HG03520 (cell line): ENCODE measurements at regions not wholly inside any gene's neighbourhood (a gene's known extent, or its start where the extent isn't known, plus 50 kb on each side); places are given as distances from the start of the nearest gene placed in this dataset.

Experiments
- ATAC-seq: cut with Tn5 transposase; IDR thresholded peaks from one replicate; pipeline ENCODE4 v1.9.1; 2021; ENCODE audit warnings: mild to moderate bottlenecking, moderate library complexity; ENCODE audit not compliant: unreplicated experiment

DNA sequence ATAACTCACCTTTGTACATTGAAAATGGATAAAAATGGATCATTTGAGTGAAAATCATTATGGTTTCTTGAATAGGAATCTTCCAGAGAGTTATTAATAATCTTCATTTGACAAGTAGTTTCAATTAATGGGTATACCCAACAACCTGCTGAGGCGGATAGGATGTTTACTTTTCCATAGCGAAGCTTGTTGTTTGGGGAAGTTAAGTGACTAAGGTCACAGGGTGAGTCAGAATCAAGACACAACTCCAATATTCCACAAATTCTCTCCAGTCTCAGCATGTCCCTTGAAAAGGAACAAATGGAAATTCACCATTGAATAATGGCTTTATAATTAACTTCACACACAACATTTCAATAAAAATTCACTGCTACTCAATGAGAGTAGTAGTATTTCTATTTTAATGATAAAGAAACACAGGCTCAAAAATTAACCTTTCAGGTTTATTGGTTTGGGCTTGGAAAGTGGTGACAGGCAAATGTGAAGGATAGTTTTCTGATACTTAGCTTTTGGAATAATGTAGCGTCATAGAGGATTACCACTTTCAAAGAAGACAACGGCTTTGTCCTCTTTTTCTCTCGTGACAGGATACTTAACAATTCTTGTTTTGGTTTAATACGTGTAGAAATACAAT, 211.3 kb downstream of the GPD2 start:
- ATAC-seq, result no peak

- no peak for ATAC-seq
These were observed 212.3 kb downstream of the GPD2 start for GRCh38 chr2:156648522-156648921.

DNA sequence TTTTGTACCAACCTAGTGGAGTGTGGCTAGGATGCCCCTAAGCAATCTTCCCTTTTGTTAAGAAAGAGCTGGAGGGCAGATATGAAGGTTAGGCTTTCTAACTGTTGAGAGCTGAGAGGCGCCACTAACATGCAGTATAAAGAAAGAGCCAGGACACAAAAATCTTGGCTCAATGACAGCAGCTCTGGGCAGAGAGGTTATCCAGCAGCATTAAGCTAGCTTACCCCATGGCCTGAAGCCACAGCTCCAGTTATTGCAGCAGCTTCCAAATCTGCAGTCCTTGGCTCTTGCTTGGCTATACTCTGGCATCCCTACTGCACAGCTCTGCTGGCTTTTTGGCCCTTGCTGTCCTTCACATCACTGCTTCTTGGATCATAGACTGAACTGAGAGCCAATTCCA, 213.4 kb downstream of the GPD2 start:
- no peak for ATAC-seq

DNA sequence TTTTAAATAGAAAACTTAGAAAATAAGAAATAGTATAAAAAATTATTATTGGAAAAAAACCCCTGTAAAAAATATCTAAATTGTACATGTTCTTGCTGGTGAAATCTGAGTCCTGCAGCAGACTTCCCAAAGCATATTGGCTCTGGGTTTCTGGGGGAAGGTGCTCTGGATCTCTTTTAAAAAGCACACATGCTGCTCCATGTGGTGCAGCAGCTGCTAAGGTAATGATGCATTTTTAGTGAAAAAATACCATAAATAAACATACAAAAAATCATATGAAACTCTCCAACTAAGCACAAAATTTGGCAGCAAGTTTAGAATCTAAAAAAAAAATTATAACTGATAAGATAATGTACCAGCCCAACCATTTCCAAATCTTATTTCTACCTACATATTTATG, 216.5 kb downstream of the GPD2 start:
- no peak for ATAC-seq

- no peak for ATAC-seq
These were observed 217.5 kb downstream of the GPD2 start for GRCh38 chr2:156653675-156654074.

- no peak for ATAC-seq
These were observed 221.6 kb downstream of the GPD2 start for GRCh38 chr2:156657809-156658208.

- ATAC-seq, result no peak
These were observed 223.5 kb downstream of the GPD2 start for GRCh38 chr2:156659694-156660093.

DNA sequence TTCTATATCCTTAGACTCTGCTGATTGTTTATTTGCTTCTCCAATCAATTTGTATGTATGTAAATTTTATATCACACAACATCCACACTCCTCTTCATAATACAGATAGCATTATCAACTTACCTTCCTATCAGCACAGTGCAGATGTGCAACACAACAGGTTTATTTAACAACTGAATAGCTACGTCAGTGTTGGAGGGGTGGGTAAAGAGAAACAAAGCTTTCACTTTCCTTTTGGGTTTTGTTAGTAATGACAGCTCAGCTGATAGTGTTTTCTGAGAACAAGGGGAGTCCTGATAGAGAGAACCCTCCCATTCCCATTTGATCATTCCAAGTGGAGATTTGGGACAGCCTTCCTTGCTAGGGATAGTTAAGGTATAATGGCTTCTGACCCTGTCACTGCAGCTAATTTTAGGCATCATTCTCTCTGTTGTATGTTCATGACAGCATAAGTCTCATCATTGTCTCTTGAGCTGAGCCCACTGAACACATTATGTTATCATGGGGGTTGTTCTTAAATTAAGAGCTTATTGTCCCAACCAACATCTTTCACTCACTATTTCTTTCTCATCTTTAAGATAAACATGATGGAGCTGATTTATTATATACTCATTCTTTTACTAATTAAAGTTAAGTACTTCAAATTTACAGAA, 227.7 kb downstream of the GPD2 start:
- peak; percentile 82 for ATAC-seq

DNA sequence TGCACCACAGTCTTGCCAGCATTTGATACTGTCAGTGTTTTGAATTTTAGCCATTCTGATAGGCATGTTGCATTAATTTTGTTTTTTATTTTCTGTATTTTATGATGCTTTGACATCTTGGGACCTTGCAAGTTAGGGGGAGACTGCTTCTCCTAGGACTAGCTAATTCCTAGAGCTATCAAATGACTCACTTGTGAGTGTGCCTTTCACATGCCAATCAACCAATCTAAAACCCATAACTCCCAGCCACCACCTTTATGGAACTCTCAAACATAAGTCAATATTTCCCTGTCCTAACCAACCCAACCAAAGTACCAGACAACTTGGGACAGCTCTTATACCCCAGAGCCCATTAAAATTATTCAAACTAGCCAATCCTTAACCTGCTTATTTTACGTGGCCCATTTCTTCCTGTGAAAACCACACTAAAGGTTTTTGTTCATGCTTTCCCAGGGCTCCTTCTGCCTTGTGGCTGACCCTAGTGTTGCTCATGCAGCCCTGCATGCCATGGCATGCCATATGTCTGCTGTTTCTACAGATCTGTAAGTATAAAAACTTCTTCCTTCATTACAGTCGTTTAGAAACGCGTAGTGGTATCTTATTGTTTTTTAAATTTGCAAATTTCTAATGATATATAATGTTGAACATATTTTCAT, 230.1 kb downstream of the GPD2 start:
- ATAC-seq, result no peak

DNA sequence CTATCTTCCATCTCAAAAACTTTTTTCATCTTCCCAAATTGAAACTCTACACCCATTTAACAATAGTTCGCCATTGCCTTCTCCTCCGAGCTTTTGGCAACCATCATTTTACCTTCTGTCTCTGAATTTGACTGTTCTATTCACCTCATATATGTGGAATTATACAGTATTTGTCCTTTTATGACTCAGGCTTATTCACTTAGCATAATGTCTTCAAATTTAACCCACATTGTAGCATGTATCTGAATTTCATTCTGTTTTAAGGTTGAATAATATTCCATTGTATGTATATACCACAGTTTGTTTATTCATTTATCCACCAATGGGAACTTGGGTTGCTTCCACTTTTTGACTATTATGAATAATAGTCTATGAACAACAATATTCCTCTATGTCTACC, 233.9 kb downstream of the GPD2 start:
- no peak for ATAC-seq

GRCh38 chr2:156671706-156672361, 235.7 kb downstream of the GPD2 start:
- no peak for ATAC-seq

DNA sequence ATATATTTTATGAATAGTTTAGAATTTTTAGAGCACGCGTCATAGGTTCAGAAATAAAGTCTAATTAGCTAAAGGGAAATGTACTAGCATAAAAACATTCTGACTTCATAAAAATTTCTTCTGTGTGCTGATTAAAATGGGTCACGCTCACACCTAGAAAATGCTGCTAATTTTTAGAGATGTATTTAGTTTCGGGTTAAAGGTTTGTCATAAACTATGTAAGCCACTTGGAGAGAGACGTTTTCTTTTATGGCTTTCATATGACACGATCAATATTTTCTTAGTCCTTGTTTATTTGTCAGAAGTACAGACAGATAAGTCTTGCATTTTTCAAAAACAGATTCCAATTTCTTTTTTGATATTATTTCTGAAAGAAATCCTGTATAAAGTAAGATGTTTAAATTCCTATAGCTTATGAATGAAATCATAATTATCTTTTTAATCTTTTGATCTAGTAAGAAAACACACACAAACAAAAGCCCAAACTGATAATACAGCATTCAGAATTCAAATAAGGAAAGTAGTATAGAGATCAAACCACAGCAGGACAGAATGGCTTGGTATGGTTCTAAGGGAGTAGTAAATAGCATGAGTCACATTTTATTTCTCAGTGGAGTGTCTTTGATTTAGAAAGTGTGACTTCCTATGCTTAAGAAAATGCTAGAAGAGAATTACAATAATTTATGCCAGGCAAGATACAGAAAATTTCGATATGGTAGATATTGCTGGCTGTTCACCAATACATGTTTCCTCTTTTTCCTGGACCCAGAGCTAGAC, 236.6 kb downstream of the GPD2 start:
- no peak for ATAC-seq

DNA sequence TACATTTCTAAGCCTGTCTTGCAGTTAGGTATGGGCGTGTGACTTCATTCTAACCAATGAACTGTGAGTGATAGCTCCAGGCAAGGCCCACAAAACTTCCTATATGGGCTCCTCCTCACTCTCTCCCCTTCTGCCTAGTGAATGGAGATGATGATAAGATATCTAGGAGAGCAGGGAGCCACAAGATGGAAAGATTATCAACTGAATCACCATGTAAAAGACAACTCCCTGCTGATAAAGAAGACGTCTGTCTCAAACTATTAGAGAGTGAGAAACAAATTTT, 237.1 kb downstream of the GPD2 start:
- no peak for ATAC-seq

GRCh38 chr2:156673981-156674380, 237.8 kb downstream of the GPD2 start:
- no peak for ATAC-seq

DNA sequence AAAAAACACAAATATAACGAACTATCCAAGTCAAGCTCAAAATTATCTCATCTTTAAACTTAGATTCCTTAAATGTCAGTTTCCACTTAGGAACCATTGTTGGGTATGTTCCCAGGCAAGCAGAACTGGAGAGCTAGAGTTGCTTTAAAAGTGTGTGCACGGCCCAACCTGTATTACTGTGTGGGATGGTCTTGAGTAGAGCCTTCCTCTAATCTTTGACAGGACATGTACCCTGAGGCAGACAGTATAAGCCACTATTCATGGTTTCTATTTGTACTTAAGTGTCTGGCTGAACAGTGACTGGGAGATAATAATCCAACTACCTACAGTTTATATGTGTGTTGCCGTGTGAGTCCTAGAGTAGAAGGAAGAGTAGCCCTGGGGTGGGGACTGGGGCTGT, 239.7 kb downstream of the GPD2 start:
- ATAC-seq, result no peak

DNA sequence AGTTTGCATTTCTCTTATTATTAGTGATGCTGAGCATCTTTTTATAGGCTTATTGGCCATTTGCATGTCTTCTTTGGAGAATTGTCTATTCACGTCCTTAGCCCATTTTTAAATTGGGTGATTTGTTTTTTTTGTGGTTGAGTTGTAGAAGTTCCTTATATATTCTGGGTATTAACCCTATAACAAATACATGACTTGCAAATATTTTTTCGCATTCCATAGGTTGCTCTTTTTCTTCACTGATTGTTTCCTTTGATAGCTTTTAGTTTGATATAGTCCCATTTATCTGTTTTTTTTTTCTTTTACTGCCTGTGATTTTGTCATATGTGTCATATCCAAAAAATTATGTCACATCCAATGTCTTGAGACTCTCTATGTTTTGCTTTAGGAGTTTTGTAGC, 243.6 kb downstream of the GPD2 start:
- ATAC-seq, result no peak

GRCh38 chr2:156680266-156680665, 244.1 kb downstream of the GPD2 start:
- ATAC-seq, result no peak

- no peak for ATAC-seq
These were observed 250.9 kb downstream of the GPD2 start for GRCh38 chr2:156687126-156687525.

- no peak for ATAC-seq
These were observed 251.5 kb downstream of the GPD2 start for GRCh38 chr2:156687715-156688114.

DNA sequence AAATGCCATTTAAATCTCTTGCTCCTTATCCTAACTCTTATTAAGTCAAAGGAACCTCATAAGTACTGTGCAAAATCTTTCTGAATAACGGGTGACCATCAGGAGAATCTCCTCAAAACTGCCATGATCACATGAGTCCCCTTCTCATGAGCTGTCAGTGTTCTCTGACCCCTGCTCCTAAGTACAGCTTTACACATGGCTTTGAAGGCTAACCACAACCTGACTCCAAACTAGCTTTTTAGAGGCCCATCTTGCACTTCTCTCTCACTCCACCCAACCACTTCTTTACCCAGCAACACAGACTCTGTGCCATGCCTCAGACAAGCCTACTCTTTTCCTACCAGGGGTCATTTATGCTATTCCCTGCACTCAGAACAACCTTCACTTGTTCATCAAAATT, 253.8 kb downstream of the GPD2 start:
- ATAC-seq, result no peak

GRCh38 chr2:156691014-156691413, 254.8 kb downstream of the GPD2 start:
- no peak for ATAC-seq
